Activated naive CD8-positive, alpha-beta T cell treated with anti-CD3 and anti-CD28 coated beads, Interleukin-2, amount 50 U/mL, for 24 hours (primary cell): ENCODE measurements at regions not wholly inside any gene's neighbourhood (a gene's known extent, or its start where the extent isn't known, plus 50 kb on each side); places are given as distances from the start of the nearest gene placed in this dataset.

Source experiments
- ATAC-seq: fragments of 150-1000 bp; cut with Tn5 transposase; one replicate; pipeline ENCODE4 v1.10.0; 2021
- DNase-seq: peaks from one replicate; pipeline ENCODE4 v3.0.0; 2021
- H3K27ac Mint-ChIP-seq: one replicate; pipeline ENCODE4 v1.8.0; 2021; ENCODE audit warnings: mild to moderate bottlenecking, mixed read lengths
- H3K27me3 Mint-ChIP-seq: one replicate; pipeline ENCODE4 v1.8.0; 2021; ENCODE audit warnings: mixed read lengths
- H3K36me3 Mint-ChIP-seq: one replicate; pipeline ENCODE4 v1.8.0; 2021; ENCODE audit warnings: low read depth, mixed read lengths
- H3K4me1 Mint-ChIP-seq: one replicate; pipeline ENCODE4 v1.8.0; 2021; ENCODE audit warnings: mixed read lengths
- H3K4me3 Mint-ChIP-seq: one replicate; pipeline ENCODE4 v1.8.0; 2021; ENCODE audit warnings: mild to moderate bottlenecking, moderate library complexity, mixed read lengths
- H3K9me3 Mint-ChIP-seq: one replicate; pipeline ENCODE4 v1.8.0; 2021; ENCODE audit warnings: mixed read lengths

DNA sequence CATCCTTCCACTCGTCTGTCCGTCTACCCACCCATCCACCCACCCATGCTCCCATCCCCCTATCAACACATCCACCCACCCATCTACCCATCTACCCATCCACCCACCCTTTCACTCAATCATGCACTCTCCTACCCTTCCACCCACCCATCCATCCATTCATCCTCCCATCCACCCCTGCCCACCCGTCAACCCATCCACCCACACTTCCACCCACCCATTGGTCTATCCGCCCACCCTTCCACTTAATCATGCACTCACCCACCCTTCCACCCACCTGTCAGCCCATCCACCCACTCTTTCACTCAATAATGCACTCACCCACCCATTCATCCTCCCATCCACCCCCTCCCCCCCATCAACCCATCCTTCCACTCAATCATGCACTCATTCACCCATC lies 250.0 kb upstream of the EEF2KMT start:
- no peak for ATAC-seq
- peaks cover 3% of the 10 kb centered on the region for H3K9me3 Mint-ChIP-seq
- H3K27me3 Mint-ChIP-seq, result no peaks in the 10 kb centered on the region
- no peak for DNase-seq
- no peak overlapping the region for H3K27ac Mint-ChIP-seq
- H3K4me1 Mint-ChIP-seq, result no peaks in the 10 kb centered on the region
- H3K4me3 Mint-ChIP-seq, result no peak overlapping the region
- no peaks in the 10 kb centered on the region for H3K36me3 Mint-ChIP-seq

DNA sequence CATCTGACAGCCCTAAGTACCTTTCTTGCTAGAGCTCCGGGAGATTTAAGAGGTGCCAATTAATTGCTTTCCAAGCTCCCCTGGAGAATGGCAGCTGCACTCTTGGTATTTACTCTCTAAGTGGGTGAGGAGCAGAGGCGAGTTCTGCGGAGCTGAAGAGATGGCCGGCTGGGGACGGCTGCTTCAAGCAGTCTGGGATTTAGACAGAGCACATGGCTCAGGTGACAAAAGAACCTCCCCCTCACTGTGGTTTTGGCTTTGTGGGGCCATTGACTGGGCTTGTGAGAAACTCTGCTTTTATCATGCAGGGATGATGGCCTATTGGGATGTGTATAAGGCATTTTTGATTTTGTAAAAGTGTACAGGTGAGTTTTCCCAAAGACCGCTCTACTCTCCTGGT lies 239.3 kb upstream of the EEF2KMT start:
- Mint-ChIP-seq H3K27me3 (no peaks in the 10 kb centered on the region), H3K4me3 (no peak overlapping the region), H3K27ac (no peak overlapping the region), H3K4me1 (no peaks in the 10 kb centered on the region), H3K36me3 (no peaks in the 10 kb centered on the region), H3K9me3 (no peaks in the 10 kb centered on the region)
- DNase-seq (no peak), ATAC-seq (no peak)

DNA sequence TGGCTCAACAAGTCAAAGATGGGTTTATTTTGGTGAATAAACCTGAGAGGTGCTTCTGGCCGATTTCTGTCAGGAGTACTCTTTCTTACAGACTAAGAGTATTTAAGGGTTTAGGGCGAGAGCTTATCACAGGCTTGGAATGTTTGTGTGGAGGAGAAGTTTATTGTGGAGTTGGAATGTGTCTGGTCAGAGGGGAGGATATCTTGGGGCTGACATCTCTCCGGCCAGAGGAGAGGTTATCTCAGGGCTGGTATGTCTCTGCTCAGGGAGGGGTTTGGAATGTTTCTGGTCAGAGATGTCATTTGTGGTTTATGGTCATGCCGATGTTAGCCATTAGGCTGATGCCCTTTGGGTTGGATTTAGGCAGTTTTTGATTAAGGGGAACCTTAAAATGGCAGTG lies 236.4 kb upstream of the EEF2KMT start:
- DNase-seq (no peak), ATAC-seq (no peak)
- H3K27me3 Mint-ChIP-seq, result no peaks in the 10 kb centered on the region
- H3K9me3 Mint-ChIP-seq, result peaks cover 8% of the 10 kb centered on the region
- no peak overlapping the region for H3K27ac Mint-ChIP-seq
- no peak overlapping the region for H3K4me3 Mint-ChIP-seq
- no peaks in the 10 kb centered on the region for H3K4me1 Mint-ChIP-seq
- H3K36me3 Mint-ChIP-seq, result no peaks in the 10 kb centered on the region

DNA sequence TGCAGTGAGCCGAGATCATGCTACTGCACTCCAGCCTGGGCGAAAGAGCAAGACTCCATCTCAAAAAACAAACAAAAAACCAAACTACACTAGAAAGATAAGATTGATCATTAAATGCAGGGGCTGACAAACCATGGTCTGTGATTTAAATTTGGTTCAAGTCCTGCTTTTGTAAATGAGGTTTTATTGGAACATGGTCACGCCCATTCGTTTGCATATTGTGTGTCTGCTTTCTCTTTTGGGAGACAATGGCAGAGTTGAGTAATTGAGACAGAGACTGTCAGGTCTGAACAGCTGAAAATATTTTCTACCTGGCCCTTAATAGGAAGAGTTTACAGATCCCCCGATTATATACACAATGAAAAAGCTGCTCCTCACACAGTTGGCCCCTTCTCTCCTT lies 235.5 kb upstream of the EEF2KMT start:
- no peak overlapping the region for H3K4me3 Mint-ChIP-seq
- H3K27me3 Mint-ChIP-seq, result no peaks in the 10 kb centered on the region
- peaks cover 8% of the 10 kb centered on the region for H3K9me3 Mint-ChIP-seq
- ATAC-seq, result no peak
- no peaks in the 10 kb centered on the region for H3K4me1 Mint-ChIP-seq
- H3K27ac Mint-ChIP-seq, result no peak overlapping the region
- no peak for DNase-seq
- no peaks in the 10 kb centered on the region for H3K36me3 Mint-ChIP-seq

DNA sequence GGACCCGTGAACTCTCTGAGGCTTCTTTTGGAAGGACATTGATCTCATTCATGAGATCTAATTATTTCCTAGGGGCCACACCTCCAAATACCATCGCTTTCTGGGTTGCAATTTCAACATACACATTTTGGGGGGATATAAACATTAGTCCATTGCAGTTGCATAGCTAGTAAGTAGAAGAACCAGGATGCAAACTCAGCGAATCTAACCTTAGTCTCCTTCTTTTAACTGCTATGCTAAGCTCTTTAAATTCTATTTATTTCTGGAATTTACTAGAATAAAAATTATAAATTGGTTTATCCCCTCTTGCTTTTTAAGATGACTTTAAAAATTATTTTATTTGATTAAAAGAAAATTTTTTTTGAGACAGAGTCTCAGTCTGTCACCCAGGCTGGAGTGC lies 232.5 kb upstream of the EEF2KMT start:
- ATAC-seq, result no peak
- Mint-ChIP-seq H3K4me3 (no peak overlapping the region), H3K4me1 (no peaks in the 10 kb centered on the region), H3K27me3 (no peaks in the 10 kb centered on the region), H3K27ac (no peak overlapping the region), H3K9me3 (peaks cover 8% of the 10 kb centered on the region), H3K36me3 (no peaks in the 10 kb centered on the region)
- DNase-seq, result no peak

DNA sequence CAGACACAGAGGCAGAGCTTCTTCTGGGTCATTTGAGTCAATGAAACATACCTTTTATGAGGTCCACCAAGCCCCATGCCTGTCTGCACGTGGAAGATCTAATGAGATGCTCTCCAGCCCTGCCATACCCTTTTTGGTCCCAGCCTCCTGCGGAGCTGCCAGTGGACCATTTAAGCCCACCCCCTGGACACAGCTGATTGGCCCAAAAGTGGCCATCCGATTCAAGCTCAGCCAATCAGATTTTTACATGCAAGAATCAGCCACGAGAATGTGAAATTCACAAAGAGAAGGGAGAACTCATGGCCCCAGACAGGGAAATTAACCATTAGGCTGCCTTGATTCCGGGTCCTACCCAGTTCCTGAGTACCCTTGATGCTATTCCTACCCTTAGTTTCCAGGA lies 231.0 kb upstream of the EEF2KMT start:
- no peak for DNase-seq
- Mint-ChIP-seq H3K9me3 (peaks cover 8% of the 10 kb centered on the region), H3K4me3 (no peak overlapping the region), H3K36me3 (no peaks in the 10 kb centered on the region), H3K27me3 (no peaks in the 10 kb centered on the region), H3K27ac (no peak overlapping the region), H3K4me1 (no peaks in the 10 kb centered on the region)
- no peak for ATAC-seq

- no peak overlapping the region for H3K27ac Mint-ChIP-seq
- ATAC-seq, result no peak
These were observed 228.8 kb upstream of the EEF2KMT start for GRCh38 chr16:5326395-5326794.

GRCh38 chr16:5325932-5326331 lies 228.3 kb upstream of the EEF2KMT start:
- Mint-ChIP-seq H3K27ac (no peak overlapping the region), H3K9me3 (peaks cover 3% of the 10 kb centered on the region), H3K27me3 (no peaks in the 10 kb centered on the region), H3K4me3 (no peak overlapping the region), H3K36me3 (no peaks in the 10 kb centered on the region), H3K4me1 (no peaks in the 10 kb centered on the region)
- ATAC-seq, result no peak
- no peak for DNase-seq

More at GRCh38 chr16:5326395-5326794, 228.8 kb upstream of the EEF2KMT start:
- no peak for DNase-seq
- Mint-ChIP-seq H3K36me3 (no peaks in the 10 kb centered on the region), H3K27me3 (no peaks in the 10 kb centered on the region), H3K4me3 (no peak overlapping the region), H3K4me1 (no peaks in the 10 kb centered on the region), H3K9me3 (peaks cover 7% of the 10 kb centered on the region)

- DNase-seq (no peak), ATAC-seq (no peak)
- Mint-ChIP-seq H3K4me1 (no peaks in the 10 kb centered on the region), H3K27me3 (no peaks in the 10 kb centered on the region), H3K36me3 (no peaks in the 10 kb centered on the region), H3K27ac (no peak overlapping the region), H3K9me3 (no peaks in the 10 kb centered on the region), H3K4me3 (no peak overlapping the region)
These were observed 225.9 kb upstream of the EEF2KMT start for GRCh38 chr16:5323284-5324141.

DNA sequence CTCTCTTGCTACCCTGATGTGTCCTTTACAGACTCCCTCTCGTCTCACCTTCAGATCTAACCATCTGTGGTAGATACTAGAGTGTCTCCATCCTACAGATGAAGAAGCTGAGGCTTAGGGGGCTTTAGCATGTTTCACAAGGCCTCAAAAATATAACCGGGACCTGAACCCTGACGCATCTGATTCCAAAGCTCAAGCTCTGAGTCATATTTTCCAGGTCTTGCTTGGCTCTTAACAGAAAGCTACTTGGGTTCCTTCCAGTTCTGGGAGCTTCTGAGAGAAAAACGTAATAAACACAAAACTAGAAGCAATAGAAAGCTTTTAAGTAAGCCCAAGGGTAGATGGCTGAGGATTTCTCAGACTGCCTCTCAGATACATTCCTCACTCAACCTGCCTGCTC lies 224.3 kb upstream of the EEF2KMT start:
- H3K36me3 Mint-ChIP-seq, result no peaks in the 10 kb centered on the region
- no peaks in the 10 kb centered on the region for H3K4me1 Mint-ChIP-seq
- no peak overlapping the region for H3K27ac Mint-ChIP-seq
- H3K4me3 Mint-ChIP-seq, result no peak overlapping the region
- H3K27me3 Mint-ChIP-seq, result no peaks in the 10 kb centered on the region
- DNase-seq, result no peak
- no peaks in the 10 kb centered on the region for H3K9me3 Mint-ChIP-seq
- ATAC-seq, result no peak

DNA sequence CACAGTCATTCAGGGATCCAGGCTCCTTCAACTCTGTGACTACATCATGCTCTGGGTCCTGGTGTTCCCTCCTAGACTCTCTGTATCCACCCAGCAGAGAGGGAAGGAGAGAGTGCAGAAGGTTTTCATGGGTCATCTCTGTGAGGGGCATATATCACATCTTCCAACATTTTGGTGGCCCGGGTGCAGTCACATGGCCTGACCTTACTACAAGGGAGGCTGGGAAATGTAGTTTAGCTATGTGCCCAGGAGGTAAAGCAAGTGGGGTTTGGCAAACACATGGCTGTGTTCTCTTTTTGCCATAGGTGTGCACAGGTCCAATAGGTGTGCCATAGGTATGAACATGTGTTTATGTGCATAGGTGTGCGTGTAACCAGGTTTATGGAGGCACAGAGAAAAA lies 222.2 kb upstream of the EEF2KMT start:
- Mint-ChIP-seq H3K4me3 (no peak overlapping the region), H3K4me1 (no peaks in the 10 kb centered on the region), H3K27ac (no peak overlapping the region), H3K9me3 (no peaks in the 10 kb centered on the region), H3K36me3 (no peaks in the 10 kb centered on the region), H3K27me3 (no peaks in the 10 kb centered on the region)
- no peak for DNase-seq
- no peak for ATAC-seq

DNA sequence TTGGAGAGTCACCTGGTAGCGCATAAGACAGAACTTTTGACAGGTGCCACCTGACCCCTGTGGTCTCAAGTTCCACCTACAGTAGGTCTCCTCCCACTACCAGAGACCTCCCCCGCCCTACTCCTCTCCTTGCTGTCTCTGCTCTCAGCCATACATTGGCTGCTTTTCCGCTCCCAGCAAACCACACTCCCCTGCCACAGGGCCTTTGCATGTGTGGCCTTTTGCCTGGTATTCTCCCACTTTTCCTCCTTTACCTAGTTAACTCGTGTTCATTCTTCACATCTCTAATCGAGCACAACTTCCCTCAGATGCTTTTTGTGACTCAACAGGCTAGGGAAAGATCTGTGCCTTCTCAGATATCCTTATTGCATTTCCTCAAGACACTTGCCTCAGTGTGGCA lies 218.3 kb upstream of the EEF2KMT start:
- ATAC-seq, result no peak
- no peak overlapping the region for H3K27ac Mint-ChIP-seq

GRCh38 chr16:5314377-5314776 lies 216.8 kb upstream of the EEF2KMT start:
- H3K9me3 Mint-ChIP-seq, result no peaks in the 10 kb centered on the region
- no peaks in the 10 kb centered on the region for H3K4me1 Mint-ChIP-seq
- no peaks in the 10 kb centered on the region for H3K36me3 Mint-ChIP-seq
- ATAC-seq (no peak), DNase-seq (no peak)
- H3K27me3 Mint-ChIP-seq, result no peaks in the 10 kb centered on the region
- H3K4me3 Mint-ChIP-seq, result no peak overlapping the region
- H3K27ac Mint-ChIP-seq, result no peak overlapping the region

More for the DNA sequence above, 218.3 kb upstream of the EEF2KMT start:
- Mint-ChIP-seq H3K27me3 (no peaks in the 10 kb centered on the region), H3K9me3 (no peaks in the 10 kb centered on the region), H3K4me1 (no peaks in the 10 kb centered on the region), H3K36me3 (no peaks in the 10 kb centered on the region), H3K4me3 (no peak overlapping the region)
- no peak for DNase-seq

- peaks cover 2% of the 10 kb centered on the region for H3K27me3 Mint-ChIP-seq
- H3K9me3 Mint-ChIP-seq, result peaks cover 7% of the 10 kb centered on the region
- no peaks in the 10 kb centered on the region for H3K4me1 Mint-ChIP-seq
- H3K27ac Mint-ChIP-seq, result no peak overlapping the region
- DNase-seq (no peak), ATAC-seq (no peak)
- H3K4me3 Mint-ChIP-seq, result no peak overlapping the region
- no peaks in the 10 kb centered on the region for H3K36me3 Mint-ChIP-seq
These were observed 212.5 kb upstream of the EEF2KMT start for GRCh38 chr16:5309946-5310611.

- Mint-ChIP-seq H3K36me3 (no peaks in the 10 kb centered on the region), H3K9me3 (peaks cover 15% of the 10 kb centered on the region), H3K27ac (no peak overlapping the region), H3K4me3 (no peak overlapping the region), H3K4me1 (no peaks in the 10 kb centered on the region), H3K27me3 (peaks cover 10% of the 10 kb centered on the region)
- DNase-seq, result no peak
- no peak for ATAC-seq
These were observed 207.4 kb upstream of the EEF2KMT start for GRCh38 chr16:5305023-5305422.
